Mesenchymal stem cell (in vitro differentiated cells and primary cell): ENCODE measurements at regions not wholly inside any gene's neighbourhood (a gene's known extent, or its start where the extent isn't known, plus 50 kb on each side); places are given as distances from the start of the nearest gene placed in this dataset.

Source experiments
- DNase-seq: peaks from one replicate; pipeline ENCODE4 v3.0.0-alpha.2; 2013
- H2AFZ ChIP-seq: one replicate; pipeline ENCODE4 v1.6.1; 2013; ENCODE audit warnings: low read depth, mild to moderate bottlenecking, control low read depth, inconsistent platforms, low read length, moderate library complexity
- H2AK5ac ChIP-seq: 2 replicates; pipeline ENCODE4 v1.6.1; 2013; ENCODE audit warnings: low read length, moderate library complexity, mild to moderate bottlenecking, inconsistent platforms; ENCODE audit not compliant: severe bottlenecking
- H2BK120ac ChIP-seq: one replicate; pipeline ENCODE4 v1.6.1; 2013; ENCODE audit warnings: low read depth, mild to moderate bottlenecking, inconsistent platforms, low read length, moderate library complexity
- H2BK12ac ChIP-seq, 2 experiments: one replicate each; pipeline ENCODE4 v1.6.1; 2013; ENCODE audit warnings: inconsistent platforms in 2 of 2, low read length in 2 of 2, mild to moderate bottlenecking in 2 of 2, moderate library complexity in 2 of 2, control low read depth in 1 of 2
- H2BK15ac ChIP-seq: one replicate; pipeline ENCODE4 v1.6.1; 2013; ENCODE audit warnings: mild to moderate bottlenecking, low read depth, inconsistent platforms; ENCODE audit not compliant: poor library complexity, severe bottlenecking
- H2BK5ac ChIP-seq: 2 replicates; pipeline ENCODE4 v1.6.1; 2013; ENCODE audit warnings: low read depth, mild to moderate bottlenecking, low read length, control low read depth, inconsistent platforms; ENCODE audit not compliant: poor library complexity, severe bottlenecking
- H3K14ac ChIP-seq, 2 experiments: one replicate each; pipeline ENCODE4 v1.6.1; 2013; ENCODE audit warnings: inconsistent platforms in 2 of 2, low read length in 2 of 2, control low read depth in 1 of 2, mild to moderate bottlenecking in 1 of 2, moderate library complexity in 1 of 2
- H3K18ac ChIP-seq, 2 experiments: one replicate each; pipeline ENCODE4 v1.6.1; 2013; ENCODE audit warnings: inconsistent platforms in 2 of 2, low read length in 2 of 2, control low read depth in 1 of 2, low read depth in 1 of 2, mild to moderate bottlenecking in 1 of 2
- H3K23ac ChIP-seq, 2 experiments: one replicate each; pipeline ENCODE4 v1.6.1; 2013; ENCODE audit warnings: inconsistent platforms in 2 of 2, low read length in 2 of 2, mild to moderate bottlenecking in 2 of 2, moderate library complexity in 2 of 2, control low read depth in 1 of 2
- H3K27ac ChIP-seq: 2 replicates; pipeline ENCODE4 v1.5.1; 2013; ENCODE audit warnings: mild to moderate bottlenecking, moderate library complexity, low read length, control low read depth, inconsistent platforms; ENCODE audit not compliant: poor library complexity, severe bottlenecking
- H3K27me3 ChIP-seq, 2 experiments: 2 replicates each; pipeline versions ENCODE4 v1.6.1 to v1.7.0; 2013; ENCODE audit warnings: low read length in 2 of 2, mild to moderate bottlenecking in 2 of 2, moderate library complexity in 2 of 2, control low read depth in 1 of 2, inconsistent platforms in 1 of 2; ENCODE audit not compliant: control insufficient read depth in 1 of 2, insufficient read depth in 1 of 2
- H3K36me3 ChIP-seq, 2 experiments: 2 replicates each; pipeline versions ENCODE4 v1.6.1 to v1.7.0; 2013; ENCODE audit warnings: low read length in 2 of 2, control low read depth in 1 of 2, inconsistent platforms in 1 of 2, low read depth in 1 of 2, mild to moderate bottlenecking in 1 of 2; ENCODE audit not compliant: insufficient read depth in 2 of 2, control insufficient read depth in 1 of 2
- H3K4ac ChIP-seq, 2 experiments: one replicate each; pipeline ENCODE4 v1.6.1; 2013; ENCODE audit warnings: inconsistent platforms in 2 of 2, low read length in 2 of 2, mild to moderate bottlenecking in 2 of 2, moderate library complexity in 2 of 2, control low read depth in 1 of 2, low read depth in 1 of 2
- H3K4me1 ChIP-seq: 2 replicates; pipeline ENCODE4 v1.6.1; 2013; ENCODE audit warnings: low read depth, low read length, control low read depth; ENCODE audit not compliant: control insufficient read depth, insufficient read depth
- H3K4me2 ChIP-seq: 2 replicates; pipeline ENCODE4 v1.6.1; 2013; ENCODE audit warnings: low read length, mild to moderate bottlenecking, inconsistent platforms; ENCODE audit not compliant: poor library complexity, severe bottlenecking
- H3K4me3 ChIP-seq, 2 experiments: 2 replicates each; pipeline versions ENCODE4 v1.5.1 to v1.7.0; 2013; ENCODE audit warnings: low read length in 2 of 2, mild to moderate bottlenecking in 2 of 2, control low read depth in 1 of 2, low read depth in 1 of 2; ENCODE audit not compliant: insufficient read depth in 1 of 2
- H3K79me1 ChIP-seq: replicated peaks from 2 replicates; pipeline ENCODE4 v1.6.1; 2013; ENCODE audit warnings: mild to moderate bottlenecking, control low read depth, low read length, inconsistent platforms; ENCODE audit not compliant: poor library complexity, severe bottlenecking
- H3K9ac ChIP-seq: 2 replicates; pipeline ENCODE4 v1.7.0; 2013; ENCODE audit warnings: mild to moderate bottlenecking, low read length, moderate library complexity
- H3K9me3 ChIP-seq: 2 replicates; pipeline ENCODE4 v1.7.0; 2013; ENCODE audit warnings: mild to moderate bottlenecking, low read length; ENCODE audit not compliant: control insufficient read depth
- H4K8ac ChIP-seq: one replicate; pipeline ENCODE4 v1.6.1; 2013; ENCODE audit warnings: inconsistent platforms, mild to moderate bottlenecking, low read length, moderate library complexity
- H4K91ac ChIP-seq: one replicate; pipeline ENCODE4 v1.6.1; 2013; ENCODE audit warnings: mild to moderate bottlenecking, low read length, inconsistent platforms
- WGBS: methylation state at CpG from one replicate; pipeline ENCODE4 v1.1.7; 2013; ENCODE audit warnings: mixed read lengths; 5-methylcytosine and 5-hydroxymethylcytosine counted together

- Histone ChIP-seq H3K79me1 (no peaks in the 10 kb centered on the region), H4K91ac (no peak overlapping the region), H2BK15ac (no peak overlapping the region), H3K36me3 (peaks cover 0 to 3% of the 10 kb centered on the region in 2 experiments), H3K27me3 (no peaks in the 10 kb centered on the region), H3K18ac (no peak overlapping the region), H3K27ac (no peak overlapping the region), H3K9me3 (peaks cover 7% of the 10 kb centered on the region), H3K4me2 (no peak overlapping the region), H4K8ac (no peak overlapping the region), H3K4me1 (peaks cover 2% of the 10 kb centered on the region), H2AFZ (no peak overlapping the region), H2AK5ac (no peak overlapping the region), H3K23ac (no peak overlapping the region), H3K4me3 (no peak overlapping the region), H2BK120ac (no peak overlapping the region), H3K14ac (no peak overlapping the region), H2BK12ac (no peak overlapping the region), H3K4ac (no peak overlapping the region), H2BK5ac (no peak overlapping the region), H3K9ac (no peak overlapping the region)
- WGBS, result 77% methylated on average over 3 of the region's 3 CpGs
- no peak for DNase-seq
Measured at GRCh38 chr11:134745456-134745855, 333.4 kb upstream of the B3GAT1 start.

DNA sequence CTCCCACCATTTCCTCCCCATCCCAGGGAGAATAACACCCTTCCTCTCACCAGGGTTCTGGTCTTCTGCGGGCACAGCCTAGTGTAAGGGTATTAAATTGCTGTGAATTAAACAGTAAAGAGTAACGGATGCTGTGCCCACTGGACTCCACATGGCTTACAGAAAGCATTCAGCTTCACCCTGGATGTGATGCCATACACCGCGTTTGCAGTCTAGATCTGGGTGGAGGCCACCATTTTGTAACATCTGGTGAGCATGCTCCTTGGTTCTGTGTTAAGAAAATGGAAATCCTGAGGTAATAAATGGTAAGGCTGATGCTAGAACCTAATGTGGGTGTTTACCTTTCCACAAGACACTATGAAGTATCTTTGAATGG lies 331.8 kb upstream of the B3GAT1 start:
- Histone ChIP-seq H3K4ac (no peak overlapping the region), H3K36me3 (peaks cover 0 to 3% of the 10 kb centered on the region in 2 experiments), H2BK15ac (no peak overlapping the region), H2BK12ac (no peak overlapping the region), H3K27me3 (no peaks in the 10 kb centered on the region), H2BK120ac (no peak overlapping the region), H3K23ac (no peak overlapping the region), H3K14ac (no peak overlapping the region), H3K4me3 (no peak overlapping the region), H2BK5ac (no peak overlapping the region), H3K4me2 (no peak overlapping the region), H3K18ac (no peak overlapping the region), H2AK5ac (no peak overlapping the region), H2AFZ (no peak overlapping the region), H4K91ac (no peak overlapping the region), H3K9me3 (peaks cover 5% of the 10 kb centered on the region), H3K27ac (no peak overlapping the region), H4K8ac (no peak overlapping the region), H3K4me1 (peaks cover 2% of the 10 kb centered on the region), H3K79me1 (no peaks in the 10 kb centered on the region), H3K9ac (no peak overlapping the region)
- DNase-seq, result no peak
- WGBS, result 85% methylated on average over 4 of the region's 4 CpGs

GRCh38 chr11:134742956-134743819 lies 331.1 kb upstream of the B3GAT1 start:
- no peak overlapping the region for H4K91ac ChIP-seq
- DNase-seq, result no peak
- H3K79me1 ChIP-seq, result no peaks in the 10 kb centered on the region
- H2BK120ac ChIP-seq, result no peak overlapping the region
- H3K4me3 ChIP-seq, result no peak overlapping the region
- H2BK12ac ChIP-seq, result no peak overlapping the region
- no peak overlapping the region for H3K4ac ChIP-seq
- no peak overlapping the region for H2AK5ac ChIP-seq
- H3K36me3 ChIP-seq, result peaks cover 0 to 3% of the 10 kb centered on the region in 2 experiments
- H3K9me3 ChIP-seq, result peaks cover 2% of the 10 kb centered on the region
- no peak overlapping the region for H3K18ac ChIP-seq
- WGBS, result 66% methylated on average over 11 of the region's 12 CpGs
- peaks cover 2% of the 10 kb centered on the region for H3K4me1 ChIP-seq
- H2BK5ac ChIP-seq, result no peak overlapping the region
- no peak overlapping the region for H2BK15ac ChIP-seq
- H3K4me2 ChIP-seq, result no peak overlapping the region
- H3K27me3 ChIP-seq, result no peaks in the 10 kb centered on the region
- no peak overlapping the region for H3K9ac ChIP-seq
- no peak overlapping the region for H3K27ac ChIP-seq
- H3K14ac ChIP-seq, result no peak overlapping the region
- H2AFZ ChIP-seq, result no peak overlapping the region
- no peak overlapping the region for H4K8ac ChIP-seq
- H3K23ac ChIP-seq, result no peak overlapping the region

DNA sequence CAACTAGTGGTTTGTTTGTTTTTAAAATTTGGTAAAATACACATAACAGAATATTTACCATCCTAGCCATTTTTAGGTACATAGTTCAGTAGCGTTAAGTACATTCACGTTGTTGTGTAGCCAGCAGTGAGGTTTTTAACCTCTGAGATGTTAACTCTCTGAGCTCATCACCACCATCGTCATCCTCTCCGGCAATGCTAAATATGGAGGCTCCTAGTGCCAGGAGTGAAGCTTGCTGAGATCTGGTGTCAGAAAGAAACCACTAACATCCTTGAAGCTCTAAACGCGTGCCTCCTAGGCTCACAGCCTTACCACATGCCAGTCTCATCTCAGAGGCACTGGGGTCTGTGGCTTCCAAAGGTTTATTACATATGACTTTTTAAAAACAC lies 330.2 kb upstream of the B3GAT1 start:
- Histone ChIP-seq H4K8ac (no peak overlapping the region), H2BK12ac (no peak overlapping the region), H3K79me1 (no peaks in the 10 kb centered on the region), H3K36me3 (peaks cover 0 to 3% of the 10 kb centered on the region in 2 experiments), H2AK5ac (no peak overlapping the region), H2BK120ac (no peak overlapping the region), H3K4me1 (peaks cover 2% of the 10 kb centered on the region), H3K4ac (no peak overlapping the region), H3K4me3 (no peak overlapping the region), H3K27ac (no peak overlapping the region), H3K18ac (no peak overlapping the region), H3K14ac (no peak overlapping the region), H2BK15ac (no peak overlapping the region), H2AFZ (no peak overlapping the region), H3K27me3 (no peaks in the 10 kb centered on the region), H3K9me3 (no peaks in the 10 kb centered on the region), H3K9ac (no peak overlapping the region), H3K23ac (no peak overlapping the region), H4K91ac (no peak overlapping the region), H2BK5ac (no peak overlapping the region), H3K4me2 (no peak overlapping the region)
- DNase-seq, result peak; percentile 24
- WGBS, result 78% methylated on average over 6 of the region's 6 CpGs
